Endodermal cell (in vitro differentiated cells): ENCODE measurements at regions not wholly inside any gene's neighbourhood (a gene's known extent, or its start where the extent isn't known, plus 50 kb on each side); places are given as distances from the start of the nearest gene placed in this dataset.

Experiments used
- DNase-seq: peaks from one replicate; pipeline ENCODE4 v3.0.0-alpha.2; 2017
- H3K27ac ChIP-seq: 2 replicates; pipeline ENCODE4 v1.5.1; 2013; ENCODE audit warnings: mild to moderate bottlenecking, low read depth, low read length, moderate library complexity
- H3K27me3 ChIP-seq: 2 replicates; pipeline ENCODE4 v1.6.1; 2013; ENCODE audit warnings: mild to moderate bottlenecking, low read length, moderate library complexity; ENCODE audit not compliant: insufficient read depth, control insufficient read depth, poor library complexity, severe bottlenecking
- H3K36me3 ChIP-seq: 2 replicates; pipeline ENCODE4 v1.7.0; 2013; ENCODE audit warnings: mild to moderate bottlenecking, low read length, moderate library complexity; ENCODE audit not compliant: control insufficient read depth, insufficient read depth
- H3K4me1 ChIP-seq: one replicate; pipeline ENCODE4 v1.7.0; 2013; ENCODE audit warnings: low read length; ENCODE audit not compliant: control insufficient read depth, insufficient read depth
- H3K4me3 ChIP-seq: 2 replicates; pipeline ENCODE4 v1.5.1; 2013; ENCODE audit warnings: mild to moderate bottlenecking, low read length, moderate library complexity
- H3K9ac ChIP-seq: 2 replicates; pipeline ENCODE4 v1.6.1; 2013; ENCODE audit warnings: mild to moderate bottlenecking, low read length, moderate library complexity; ENCODE audit not compliant: poor library complexity, severe bottlenecking; ENCODE audit errors: extremely low read depth
- H3K9me3 ChIP-seq: 2 replicates; pipeline ENCODE4 v1.6.1; 2013; ENCODE audit warnings: mild to moderate bottlenecking, low read length, moderate library complexity; ENCODE audit not compliant: control insufficient read depth
- H3K27ac Mint-ChIP-seq: 2 replicates; pipeline ENCODE4 v1.8.0; 2020; ENCODE audit warnings: mixed read lengths
- H3K27me3 Mint-ChIP-seq: 2 replicates; pipeline ENCODE4 v1.8.0; 2021; ENCODE audit warnings: mild to moderate bottlenecking, mixed read lengths; ENCODE audit not compliant: insufficient read depth
- H3K36me3 Mint-ChIP-seq: 2 replicates; pipeline ENCODE4 v1.8.0; 2020; ENCODE audit warnings: low read depth, mixed read lengths
- H3K4me1 Mint-ChIP-seq: 2 replicates; pipeline ENCODE4 v1.8.0; 2020; ENCODE audit warnings: mixed read lengths
- H3K4me3 Mint-ChIP-seq: 2 replicates; pipeline ENCODE4 v1.8.0; 2020; ENCODE audit warnings: mild to moderate bottlenecking, moderate library complexity, mixed read lengths
- H3K9me3 Mint-ChIP-seq: 2 replicates; pipeline ENCODE4 v1.8.0; 2020; ENCODE audit warnings: mild to moderate bottlenecking, mixed read lengths
- CTCF ChIP-seq: fragments of 200-600 bp; sonication (generic); conservative IDR thresholded peaks from 2 replicates; pipeline ENCODE4 v1.5.0; 2021; ENCODE audit warnings: antibody characterized with exemption, mild to moderate bottlenecking
- WGBS, 2 experiments: methylation state at CpG; one replicate each; pipeline versions ENCODE4 v1.1.5 to v1.1.7; 2013; ENCODE audit warnings: missing lambda C conversion rate in 2 of 2, mixed read lengths in 1 of 2; ENCODE audit not compliant: insufficient coverage in 1 of 2, insufficient read length in 1 of 2; 5-methylcytosine and 5-hydroxymethylcytosine counted together

GRCh38 chr13:59538512-59538911, 625.2 kb downstream of the DIAPH3 start:
- no peaks in the 10 kb centered on the region for H3K36me3 Mint-ChIP-seq
- H3K4me3 Mint-ChIP-seq = no peak overlapping the region
- peaks cover 25% of the 10 kb centered on the region for H3K4me1 Mint-ChIP-seq
- no peaks in the 10 kb centered on the region for H3K9me3 ChIP-seq
- no peaks in the 10 kb centered on the region for H3K27me3 ChIP-seq
- TF ChIP-seq CTCF = no peak
- H3K4me3 ChIP-seq = no peak overlapping the region
- H3K27ac ChIP-seq = no peak overlapping the region
- no peaks in the 10 kb centered on the region for H3K9me3 Mint-ChIP-seq
- WGBS, 2 experiments = 40 to 49% methylated on average over 2 to 3 of the region's 3 CpGs
- H3K9ac ChIP-seq = no peak overlapping the region
- no peaks in the 10 kb centered on the region for H3K27me3 Mint-ChIP-seq
- peaks cover 5% of the 10 kb centered on the region for H3K4me1 ChIP-seq
- no peak overlapping the region for H3K27ac Mint-ChIP-seq
- DNase-seq = no peak
- no peaks in the 10 kb centered on the region for H3K36me3 ChIP-seq

GRCh38 chr13:59542303-59542702, 621.4 kb downstream of the DIAPH3 start:
- H3K4me1 Mint-ChIP-seq = peaks cover 26% of the 10 kb centered on the region
- TF ChIP-seq CTCF = no peak
- Histone ChIP-seq H3K27ac (no peak overlapping the region), H3K9ac (no peak overlapping the region), H3K4me3 (no peak overlapping the region), H3K9me3 (no peaks in the 10 kb centered on the region), H3K4me1 (peaks cover 5% of the 10 kb centered on the region), H3K27me3 (no peaks in the 10 kb centered on the region), H3K36me3 (no peaks in the 10 kb centered on the region)
- H3K36me3 Mint-ChIP-seq = no peaks in the 10 kb centered on the region
- no peak overlapping the region for H3K4me3 Mint-ChIP-seq
- no peaks in the 10 kb centered on the region for H3K9me3 Mint-ChIP-seq
- no peak overlapping the region for H3K27ac Mint-ChIP-seq
- no peaks in the 10 kb centered on the region for H3K27me3 Mint-ChIP-seq
- DNase-seq = no peak

- DNase-seq = no peak
- H3K4me1 Mint-ChIP-seq = peaks cover 20% of the 10 kb centered on the region
- no peak overlapping the region for H3K4me3 Mint-ChIP-seq
- H3K27me3 Mint-ChIP-seq = no peaks in the 10 kb centered on the region
- no peaks in the 10 kb centered on the region for H3K9me3 ChIP-seq
- H3K4me1 ChIP-seq = peaks cover 5% of the 10 kb centered on the region
- no peaks in the 10 kb centered on the region for H3K9me3 Mint-ChIP-seq
- no CpG with 5 or more reads among the region's 1 CpG for WGBS, 2 experiments
- TF ChIP-seq CTCF = no peak
- no peaks in the 10 kb centered on the region for H3K36me3 ChIP-seq
- no peak overlapping the region for H3K27ac Mint-ChIP-seq
- no peak overlapping the region for H3K9ac ChIP-seq
- no peaks in the 10 kb centered on the region for H3K27me3 ChIP-seq
- H3K4me3 ChIP-seq = no peak overlapping the region
- no peak overlapping the region for H3K27ac ChIP-seq
- H3K36me3 Mint-ChIP-seq = no peaks in the 10 kb centered on the region
Measured at GRCh38 chr13:59543418-59543817, 620.3 kb downstream of the DIAPH3 start.
